H1 (cell line): ENCODE measurements at regions not wholly inside any gene's neighbourhood (a gene's known extent, or its start where the extent isn't known, plus 50 kb on each side); places are given as distances from the start of the nearest gene placed in this dataset.

Experiments used
- CTCF ChIA-PET: fragments of 300-600 bp; sonication (Branson Sonifier 250); formaldehyde crosslinking; loops from one replicate; lab custom pipeline; 2021; ENCODE audit not compliant: partially characterized antibody; lab: Charles Lee
- POLR2A ChIA-PET: fragments of 300-600 bp; sonication (Branson Sonifier 250); formaldehyde crosslinking; loops from one replicate; lab custom pipeline; 2021; ENCODE audit warnings: inconsistent platforms; ENCODE audit not compliant: partially characterized antibody; lab: Charles Lee
- DNase-seq, 2 experiments: peaks; one replicate each; pipeline versions ENCODE4 v3.0.0 to v3.0.0-alpha.2; 2010 to 2022; ENCODE audit warnings: low spot score in 2 of 2, low read depth in 1 of 2, mixed read lengths in 1 of 2
- FAIRE-seq: peaks from 2 replicates; lab custom pipeline; 2011; peaks lifted over from hg19 to GRCh38; lab: Jason Lieb, UNC
- H2AFZ ChIP-seq: 2 replicates; pipeline ENCODE4 v1.8.1; 2012; ENCODE audit warnings: low read length, inconsistent platforms
- H2AK5ac ChIP-seq: 2 replicates; pipeline ENCODE4 v1.6.1; 2013; ENCODE audit warnings: low read depth, low read length
- H2BK120ac ChIP-seq: replicated peaks from 2 replicates; pipeline ENCODE3; 2013; ENCODE audit warnings: low read depth, low read length, inconsistent platforms
- H2BK12ac ChIP-seq: 2 replicates; pipeline ENCODE4 v1.6.1; 2013; ENCODE audit warnings: low read depth, low read length
- H2BK15ac ChIP-seq: 2 replicates; pipeline ENCODE4 v1.6.1; 2013; ENCODE audit warnings: low read length
- H2BK20ac ChIP-seq: 2 replicates; pipeline ENCODE4 v1.6.1; 2013; ENCODE audit warnings: low read length
- H2BK5ac ChIP-seq: 2 replicates; pipeline ENCODE4 v1.6.1; 2013; ENCODE audit warnings: low read depth, low read length
- H3K14ac ChIP-seq: 2 replicates; pipeline ENCODE4 v1.6.1; 2013; ENCODE audit warnings: inconsistent platforms; ENCODE audit not compliant: insufficient read length
- H3K18ac ChIP-seq: 2 replicates; pipeline ENCODE4 v1.6.1; 2013; ENCODE audit warnings: low read length; ENCODE audit errors: extremely low read depth
- H3K23ac ChIP-seq: 2 replicates; pipeline ENCODE4 v1.6.1; 2013; ENCODE audit warnings: inconsistent platforms; ENCODE audit not compliant: insufficient read length
- H3K23me2 ChIP-seq: 2 replicates; pipeline ENCODE4 v1.6.1; 2013; ENCODE audit warnings: low read depth, low read length
- H3K27ac ChIP-seq: 2 replicates; pipeline ENCODE4 v1.6.1; 2011; ENCODE audit warnings: low read depth, low read length, inconsistent platforms
- H3K27me3 ChIP-seq, 4 experiments: replicated peaks in 1 of 4; 1 replicate in 1 of 4; 2 replicates in 3 of 4; pipeline versions ENCODE4 v1.6.1 to v1.8.1; 2011 to 2013; ENCODE audit warnings: low read length in 3 of 4, mild to moderate bottlenecking in 3 of 4, inconsistent platforms in 2 of 4, mixed read lengths in 2 of 4, moderate library complexity in 1 of 4; ENCODE audit not compliant: control insufficient read depth in 3 of 4, insufficient read depth in 3 of 4; ENCODE audit errors: extremely low read depth in 1 of 4
- H3K36me3 ChIP-seq, 4 experiments: 2 replicates each; pipeline versions ENCODE4 v1.6.1 to v1.8.1; 2011 to 2013; ENCODE audit warnings: mild to moderate bottlenecking in 4 of 4, low read length in 3 of 4, moderate library complexity in 2 of 4, control low read depth in 1 of 4, inconsistent platforms in 1 of 4; ENCODE audit not compliant: insufficient read depth in 4 of 4, control insufficient read depth in 2 of 4
- H3K4ac ChIP-seq: replicated peaks from 2 replicates; pipeline ENCODE3; 2013; ENCODE audit warnings: low read length, low read depth, mixed read lengths, inconsistent platforms; ENCODE audit not compliant: insufficient read length
- H3K4me1 ChIP-seq, 4 experiments: replicated peaks in 1 of 4; 1 replicate in 1 of 4; 2 replicates in 3 of 4; pipeline versions ENCODE4 v1.6.1 to v1.8.1; 2011 to 2013; ENCODE audit warnings: low read length in 3 of 4, inconsistent platforms in 2 of 4, mixed read lengths in 1 of 4; ENCODE audit not compliant: insufficient read depth in 4 of 4, control insufficient read depth in 3 of 4
- H3K4me2 ChIP-seq, 2 experiments: 2 replicates each; pipeline versions ENCODE4 v1.6.1 to v1.8.1; 2011 to 2013; ENCODE audit warnings: low read depth in 2 of 2, low read length in 2 of 2, control low read depth in 1 of 2, inconsistent platforms in 1 of 2, mild to moderate bottlenecking in 1 of 2; ENCODE audit not compliant: insufficient read depth in 1 of 2
- H3K4me3 ChIP-seq, 4 experiments: fragments of 200-600, 300-600 bp in 1 of 4; sonication (generic), shearing (Covaris generic), sonication (Bioruptor Twin) in 1 of 4; 2 replicates each; pipeline versions ENCODE4 v1.5.1 to v1.8.1; 2011 to 2016; ENCODE audit warnings: low read length in 4 of 4, low read depth in 3 of 4, control low read depth in 2 of 4, inconsistent platforms in 2 of 4, mild to moderate bottlenecking in 2 of 4, mixed read lengths in 1 of 4, moderate library complexity in 1 of 4; ENCODE audit not compliant: insufficient read depth in 2 of 4; ENCODE audit errors: extremely low read depth in 1 of 4
- H3K56ac ChIP-seq: replicated peaks from 2 replicates; pipeline ENCODE3; 2013; ENCODE audit warnings: low read depth, mild to moderate bottlenecking, mixed read lengths, low read length, inconsistent platforms; ENCODE audit not compliant: insufficient read length
- H3K79me1 ChIP-seq: 2 replicates; pipeline ENCODE4 v1.6.1; 2013; ENCODE audit warnings: low read depth, low read length, control low read depth
- H3K79me2 ChIP-seq, 2 experiments: 2 replicates each; pipeline versions ENCODE4 v1.6.1 to v1.8.1; 2012 to 2013; ENCODE audit warnings: low read length in 2 of 2, mild to moderate bottlenecking in 2 of 2, inconsistent platforms in 1 of 2; ENCODE audit not compliant: insufficient read depth in 2 of 2, control insufficient read depth in 1 of 2
- H3K9ac ChIP-seq, 4 experiments: replicated peaks in 1 of 4; 1 replicate in 1 of 4; 2 replicates in 3 of 4; pipeline versions ENCODE4 v1.6.1 to v1.8.1; 2011 to 2013; ENCODE audit warnings: low read depth in 3 of 4, low read length in 3 of 4, control low read depth in 2 of 4, mild to moderate bottlenecking in 2 of 4, moderate library complexity in 2 of 4, inconsistent platforms in 1 of 4; ENCODE audit errors: extremely low read depth in 1 of 4
- H3K9me3 ChIP-seq, 2 experiments: 2 replicates each; pipeline versions ENCODE4 v1.6.1 to v1.8.1; 2012 to 2013; ENCODE audit warnings: mild to moderate bottlenecking in 2 of 2, moderate library complexity in 2 of 2, control low read depth in 1 of 2, inconsistent platforms in 1 of 2, low read depth in 1 of 2, low read length in 1 of 2, mixed read lengths in 1 of 2; ENCODE audit not compliant: insufficient read depth in 2 of 2
- H4K20me1 ChIP-seq, 2 experiments: replicated peaks in 1 of 2; 2 replicates each; pipeline versions ENCODE3 to v1.8.1; 2011 to 2013; ENCODE audit warnings: inconsistent platforms in 2 of 2, low read length in 2 of 2, mild to moderate bottlenecking in 1 of 2; ENCODE audit not compliant: insufficient read depth in 2 of 2, control insufficient read depth in 1 of 2
- H4K5ac ChIP-seq: 2 replicates; pipeline ENCODE4 v1.6.1; 2013; ENCODE audit warnings: low read length, low read depth, mixed read lengths, inconsistent platforms; ENCODE audit not compliant: insufficient read length
- H4K8ac ChIP-seq: 2 replicates; pipeline ENCODE4 v1.8.0; 2013; ENCODE audit warnings: mild to moderate bottlenecking, moderate library complexity, low read length, inconsistent platforms; ENCODE audit not compliant: insufficient read depth; ENCODE audit errors: extremely low read depth
- H4K91ac ChIP-seq: replicated peaks from 2 replicates; pipeline ENCODE3; 2013; ENCODE audit warnings: low read length, mixed read lengths, inconsistent platforms; ENCODE audit not compliant: insufficient read length
- BACH1 ChIP-seq: IDR thresholded peaks from 2 replicates; pipeline ENCODE4 v1.6.1; 2012; ENCODE audit warnings: low read length, improper control_type of control experiment
- CHD2 ChIP-seq: IDR thresholded peaks from 2 replicates; pipeline ENCODE4 v1.6.1; 2012; ENCODE audit warnings: low read length, improper control_type of control experiment
- GTF2F1 ChIP-seq: IDR thresholded peaks from 2 replicates; pipeline ENCODE4 v1.6.1; 2012; ENCODE audit warnings: low read depth, low read length, improper control_type of control experiment, borderline replicate concordance
- KDM4A ChIP-seq: IDR thresholded peaks from one replicate; pipeline ENCODE4 v1.7.1; 2012; ENCODE audit warnings: low read depth, mild to moderate bottlenecking, moderate library complexity, low read length, inconsistent platforms; ENCODE audit not compliant: severe bottlenecking
- MAX ChIP-seq: IDR thresholded peaks from 2 replicates; pipeline ENCODE4 v1.6.1; 2012; ENCODE audit warnings: inconsistent platforms
- RAD21 ChIP-seq, 2 experiments: IDR thresholded peaks in 1 of 2; conservative IDR thresholded peaks in 1 of 2; 2 replicates each; pipeline ENCODE4 v1.6.1; 2011; ENCODE audit warnings: low read depth in 2 of 2, low read length in 2 of 2, improper control_type of control experiment in 1 of 2, inconsistent platforms in 1 of 2, mild to moderate bottlenecking in 1 of 2, moderate library complexity in 1 of 2
- USF2 ChIP-seq: IDR thresholded peaks from 2 replicates; pipeline ENCODE4 v1.6.1; 2011; ENCODE audit warnings: low read length, improper control_type of control experiment
- WGBS, 2 experiments: shearing (Covaris generic) in 1 of 2; methylation state at CpG; one replicate each; pipeline versions ENCODE4 v1.1.6 to v1.1.7; 2013 to 2015; ENCODE audit warnings: low lambda C conversion rate in 2 of 2, mixed read lengths in 2 of 2, inconsistent platforms in 1 of 2, low coverage in 1 of 2, missing lambda C conversion rate in 1 of 2; ENCODE audit not compliant: insufficient replicate concordance in 2 of 2, insufficient coverage in 1 of 2, insufficient read length in 1 of 2; ENCODE audit errors: extremely low coverage in 1 of 2, missing lambda C conversion rate in 1 of 2; 5-methylcytosine and 5-hydroxymethylcytosine counted together

- H4K8ac ChIP-seq = no peak overlapping the region
- no peak overlapping the region for H2BK20ac ChIP-seq
- H2AK5ac ChIP-seq = no peak overlapping the region
- DNase-seq (no peak), FAIRE-seq (no peak)
- H4K5ac ChIP-seq = no peak overlapping the region
- no peaks in the 10 kb centered on the region for H3K79me1 ChIP-seq
- H3K36me3 ChIP-seq = no peaks in the 10 kb centered on the region
- no peak overlapping the region for H3K4me2 ChIP-seq
- H3K23ac ChIP-seq = no peak overlapping the region
- H2BK5ac ChIP-seq = no peak overlapping the region
- no peak overlapping the region for H3K14ac ChIP-seq
- no peak overlapping the region for H3K4me3 ChIP-seq
- no peak overlapping the region for H3K27ac ChIP-seq
- H3K79me2 ChIP-seq = no peaks in the 10 kb centered on the region
- no peak overlapping the region for H4K91ac ChIP-seq
- no peaks in the 10 kb centered on the region for H4K20me1 ChIP-seq
- H3K9ac ChIP-seq = no peak overlapping the region
- H2AFZ ChIP-seq = no peak overlapping the region
- peaks cover 0 to 11% (median 6%) of the 10 kb centered on the region in 4 experiments; a peak in 3 of 7 replicates for H3K4me1 ChIP-seq
- H3K4ac ChIP-seq = no peak overlapping the region
- H2BK15ac ChIP-seq = no peak overlapping the region
- H2BK12ac ChIP-seq = no peak overlapping the region
- no peaks in the 10 kb centered on the region for H3K27me3 ChIP-seq
- POLR2A ChIA-PET = no interaction called here
- WGBS, 2 experiments = 88% methylated on average over 2 of the region's 2 CpGs; no CpG with 5 or more reads in 1 of the 2 experiments
- no peak overlapping the region for H3K18ac ChIP-seq
- no peak overlapping the region for H2BK120ac ChIP-seq
- H3K23me2 ChIP-seq = no peaks in the 10 kb centered on the region
- H3K9me3 ChIP-seq = no peaks in the 10 kb centered on the region
- H3K56ac ChIP-seq = no peak overlapping the region
- CTCF ChIA-PET = no interaction called here
- no peak for TF ChIP-seq KDM4A
- TF ChIP-seq GTF2F1 = no peak
- TF ChIP-seq RAD21 (IDR thresholded peaks at IDR 0.05 in 1 of 2, conservative IDR thresholded peaks at IDR 0.05 in 1 of 2; ENCODE audit: low read depth in 2 of 2, low read length in 2 of 2) = no peak
- TF ChIP-seq CHD2 = no peak
- no peak for TF ChIP-seq BACH1
- TF ChIP-seq USF2 = no peak
- TF ChIP-seq MAX = no peak
Measured at GRCh38 chr2:21819454-21819853, 695.7 kb downstream of the TDRD15 start.
